ENCODE measurements at regions not wholly inside any gene's neighbourhood (a gene's known extent, or its start where the extent isn't known, plus 50 kb on each side); places are given as distances from the start of the nearest gene placed in this dataset.

GRCh38 chr6:167673946-167674345 lies 152.8 kb upstream of the AFDN start:
- TF ChIP-seq CTCF (conservative IDR thresholded peaks at IDR 0.05; ENCODE audit: low read depth in 2 of 2) = no peak
- TF ChIP-seq POLR2AphosphoS5 (IDR thresholded peaks at IDR 0.05; ENCODE audit: low read depth) = no peak
- TF ChIP-seq EZH2 (IDR thresholded peaks at IDR 0.05; ENCODE audit: low read depth, unreplicated experiment) = no peak
- no peak for TF ChIP-seq REST (IDR thresholded peaks at IDR 0.05; ENCODE audit: unreplicated experiment)
- no peak for TF ChIP-seq CREB1 (CRISPR knock-in tag; IDR thresholded peaks at IDR 0.05; ENCODE audit: low read depth)
